Loucy (cell line): ENCODE measurements at regions not wholly inside any gene's neighbourhood (a gene's known extent, or its start where the extent isn't known, plus 50 kb on each side); places are given as distances from the start of the nearest gene placed in this dataset.

Experiments used
- H2AFZ ChIP-seq: fragments of 200-600 bp; sonication (generic); 2 replicates; pipeline ENCODE4 v1.6.0; 2016; ENCODE audit warnings: antibody characterized with exemption, mild to moderate bottlenecking, low read length, moderate library complexity
- H3F3A ChIP-seq: fragments of 200-600 bp; 2 replicates; pipeline ENCODE4 v1.6.0; 2016; ENCODE audit warnings: antibody characterized with exemption, low read depth, mild to moderate bottlenecking
- H3K27me3 ChIP-seq: fragments of 200-600 bp; sonication (generic); 2 replicates; pipeline ENCODE4 v1.6.1; 2014; ENCODE audit warnings: low read length, mild to moderate bottlenecking; ENCODE audit not compliant: insufficient read depth, poor library complexity, severe bottlenecking
- H3K36me3 ChIP-seq: fragments of 200-600 bp; sonication (generic); 2 replicates; pipeline ENCODE4 v1.6.1; 2016; ENCODE audit warnings: low read length; ENCODE audit not compliant: insufficient read depth
- H3K4me1 ChIP-seq: fragments of 200-600 bp; sonication (generic); 2 replicates; pipeline ENCODE4 v1.5.1; 2014; ENCODE audit warnings: low read length, mild to moderate bottlenecking; ENCODE audit not compliant: insufficient read depth, poor library complexity, severe bottlenecking
- H3K4me2 ChIP-seq: fragments of 200-600 bp; sonication (generic); 2 replicates; pipeline ENCODE4 v1.6.0; 2014; ENCODE audit warnings: antibody characterized with exemption, low read length, low read depth, mild to moderate bottlenecking; ENCODE audit not compliant: poor library complexity, severe bottlenecking
- H3K4me3 ChIP-seq: fragments of 200-600 bp; sonication (generic); 2 replicates; pipeline ENCODE4 v1.5.1; 2014; ENCODE audit warnings: low read length, mild to moderate bottlenecking, mixed read lengths; ENCODE audit not compliant: poor library complexity, severe bottlenecking
- H3K79me2 ChIP-seq: fragments of 200-600 bp; sonication (generic); 2 replicates; pipeline ENCODE4 v1.6.1; 2014; ENCODE audit warnings: low read length; ENCODE audit not compliant: insufficient read depth
- H3K9ac ChIP-seq: fragments of 200-600 bp; sonication (generic); 2 replicates; pipeline ENCODE4 v1.6.0; 2014; ENCODE audit warnings: mild to moderate bottlenecking, low read depth, low read length, moderate library complexity; ENCODE audit not compliant: poor library complexity, severe bottlenecking
- H3K9me2 ChIP-seq: fragments of 200-600 bp; sonication (generic); replicated peaks from 2 replicates; pipeline ENCODE4 v1.6.1; 2016; ENCODE audit warnings: low read depth, low read length, mixed read lengths
- H3K9me3 ChIP-seq: fragments of 200-600 bp; sonication (generic); 2 replicates; pipeline ENCODE4 v1.6.1; 2014; ENCODE audit warnings: mild to moderate bottlenecking, antibody characterized with exemption, low read length, low read depth; ENCODE audit not compliant: insufficient read depth
- H4K20me1 ChIP-seq: fragments of 200-600 bp; sonication (generic); 2 replicates; pipeline ENCODE4 v1.6.0; 2014; ENCODE audit warnings: antibody characterized with exemption, low read length, mild to moderate bottlenecking; ENCODE audit not compliant: insufficient read depth, poor library complexity, severe bottlenecking
- EZH2phosphoT487 ChIP-seq: fragments of 200-600 bp; IDR thresholded peaks from 2 replicates; pipeline ENCODE4 v1.6.1; 2018; ENCODE audit warnings: antibody characterized with exemption, mild to moderate bottlenecking, moderate library complexity, borderline replicate concordance
- TF ChIP-seq, protein P1 (sequence below): fragments of 200-600 bp; sonication (generic); conservative IDR thresholded peaks from 2 replicates; pipeline ENCODE4 v1.5.1; 2014; ENCODE audit warnings: mild to moderate bottlenecking, antibody characterized with exemption, low read length

DNA sequence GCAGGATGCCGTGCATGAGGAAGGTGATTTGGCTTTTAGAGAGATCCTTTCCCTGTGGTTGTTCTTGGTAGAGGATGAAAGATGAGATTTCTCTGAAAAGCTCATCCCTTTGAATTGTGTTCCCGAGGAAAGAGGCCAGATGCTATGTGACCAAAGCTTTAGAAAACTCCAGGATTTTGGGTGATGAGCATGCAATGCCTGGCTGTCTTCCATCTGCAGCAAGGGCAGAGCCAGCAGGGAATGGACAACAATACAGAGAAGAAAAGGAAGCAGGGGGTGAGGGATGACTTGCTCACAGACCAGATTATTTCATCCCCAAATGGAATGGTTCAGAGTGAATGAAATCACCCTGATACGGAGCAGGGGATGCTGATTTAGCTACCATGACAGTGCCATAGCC, 949.7 kb upstream of the EEF2KMT start:
- H3K27me3 ChIP-seq, result no peaks in the 10 kb centered on the region
- no peak overlapping the region for H3K4me3 ChIP-seq
- no peak overlapping the region for H2AFZ ChIP-seq
- no peaks in the 10 kb centered on the region for H4K20me1 ChIP-seq
- H3K9me2 ChIP-seq, result no peaks in the 10 kb centered on the region
- no peak overlapping the region for H3K9ac ChIP-seq
- no peaks in the 10 kb centered on the region for H3F3A ChIP-seq
- no peaks in the 10 kb centered on the region for H3K79me2 ChIP-seq
- H3K36me3 ChIP-seq, result no peaks in the 10 kb centered on the region
- H3K4me1 ChIP-seq, result no peaks in the 10 kb centered on the region
- H3K9me3 ChIP-seq, result no peaks in the 10 kb centered on the region
- TF ChIP-seq, protein P1, sequence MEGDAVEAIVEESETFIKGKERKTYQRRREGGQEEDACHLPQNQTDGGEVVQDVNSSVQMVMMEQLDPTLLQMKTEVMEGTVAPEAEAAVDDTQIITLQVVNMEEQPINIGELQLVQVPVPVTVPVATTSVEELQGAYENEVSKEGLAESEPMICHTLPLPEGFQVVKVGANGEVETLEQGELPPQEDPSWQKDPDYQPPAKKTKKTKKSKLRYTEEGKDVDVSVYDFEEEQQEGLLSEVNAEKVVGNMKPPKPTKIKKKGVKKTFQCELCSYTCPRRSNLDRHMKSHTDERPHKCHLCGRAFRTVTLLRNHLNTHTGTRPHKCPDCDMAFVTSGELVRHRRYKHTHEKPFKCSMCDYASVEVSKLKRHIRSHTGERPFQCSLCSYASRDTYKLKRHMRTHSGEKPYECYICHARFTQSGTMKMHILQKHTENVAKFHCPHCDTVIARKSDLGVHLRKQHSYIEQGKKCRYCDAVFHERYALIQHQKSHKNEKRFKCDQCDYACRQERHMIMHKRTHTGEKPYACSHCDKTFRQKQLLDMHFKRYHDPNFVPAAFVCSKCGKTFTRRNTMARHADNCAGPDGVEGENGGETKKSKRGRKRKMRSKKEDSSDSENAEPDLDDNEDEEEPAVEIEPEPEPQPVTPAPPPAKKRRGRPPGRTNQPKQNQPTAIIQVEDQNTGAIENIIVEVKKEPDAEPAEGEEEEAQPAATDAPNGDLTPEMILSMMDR, result no peak
- no peak for TF ChIP-seq EZH2phosphoT487
- no peak overlapping the region for H3K4me2 ChIP-seq

DNA sequence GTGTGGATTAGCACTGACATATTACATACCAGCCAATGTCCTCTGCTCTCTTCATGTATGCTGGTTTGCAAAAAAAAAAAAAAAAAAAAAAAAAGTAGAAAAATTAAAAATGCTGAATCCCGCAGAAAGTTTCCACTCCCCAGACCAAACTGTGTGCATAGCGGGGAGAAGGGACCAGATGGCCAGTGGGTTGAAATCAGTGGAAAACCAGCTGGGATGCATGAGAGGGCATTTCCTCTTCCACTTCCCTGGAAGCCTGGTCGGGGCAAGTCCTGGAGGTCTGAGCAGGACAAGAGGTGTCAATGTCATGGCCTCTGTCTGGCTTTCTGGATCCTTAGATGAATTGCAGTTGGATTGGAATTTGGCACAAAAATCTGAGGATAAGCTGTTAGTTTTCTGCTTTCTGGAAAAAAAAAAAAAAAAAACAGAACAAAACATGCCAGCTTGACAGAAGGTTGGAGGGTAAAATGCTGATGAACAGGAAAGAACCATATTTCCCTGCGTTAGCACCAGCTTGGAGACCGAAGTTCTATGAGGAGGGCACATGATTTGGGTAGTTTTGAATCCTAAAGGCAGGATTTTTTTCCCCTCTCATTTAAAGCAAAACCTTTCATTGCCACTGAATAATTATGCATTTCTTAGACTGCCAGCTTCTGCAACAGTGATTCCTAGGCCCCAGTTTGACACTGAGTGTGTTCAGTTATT, 941.5 kb upstream of the EEF2KMT start:
- TF ChIP-seq, protein P1, result no peak
- no peak for TF ChIP-seq EZH2phosphoT487
- H3K9me3 ChIP-seq, result no peaks in the 10 kb centered on the region
- H3K27me3 ChIP-seq, result no peaks in the 10 kb centered on the region
- no peaks in the 10 kb centered on the region for H3K4me1 ChIP-seq
- H3K79me2 ChIP-seq, result no peaks in the 10 kb centered on the region
- H3K9me2 ChIP-seq, result no peaks in the 10 kb centered on the region
- H2AFZ ChIP-seq, result no peak overlapping the region
- H3K4me2 ChIP-seq, result no peak overlapping the region
- no peak overlapping the region for H3K9ac ChIP-seq
- H3F3A ChIP-seq, result no peaks in the 10 kb centered on the region
- no peaks in the 10 kb centered on the region for H4K20me1 ChIP-seq
- no peak overlapping the region for H3K4me3 ChIP-seq
- no peaks in the 10 kb centered on the region for H3K36me3 ChIP-seq

DNA sequence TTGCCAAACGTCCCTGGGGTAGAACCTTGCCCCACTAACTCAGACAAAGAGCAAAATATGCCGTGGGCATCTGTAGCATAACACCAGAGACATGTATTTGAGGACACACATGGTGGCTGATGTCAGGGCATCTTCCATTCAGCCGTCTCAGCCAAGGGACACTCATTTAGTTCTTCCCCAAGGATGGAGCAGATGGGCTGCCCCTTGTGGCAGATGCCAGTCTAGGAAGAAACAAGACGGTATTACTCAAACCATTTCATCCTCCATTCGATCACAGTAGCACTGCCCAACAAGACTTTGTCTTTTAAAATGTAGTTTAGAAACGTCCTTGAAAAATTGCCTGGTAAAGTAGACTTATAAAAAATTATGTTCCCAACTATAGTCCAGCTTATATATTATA, 937.6 kb upstream of the EEF2KMT start:
- Histone ChIP-seq H3K4me1 (no peaks in the 10 kb centered on the region), H2AFZ (no peak overlapping the region), H3K79me2 (no peaks in the 10 kb centered on the region), H3F3A (no peaks in the 10 kb centered on the region), H3K9me2 (no peaks in the 10 kb centered on the region), H3K4me2 (no peak overlapping the region), H3K36me3 (no peaks in the 10 kb centered on the region), H3K9me3 (no peaks in the 10 kb centered on the region), H3K4me3 (no peak overlapping the region), H3K27me3 (no peaks in the 10 kb centered on the region), H4K20me1 (no peaks in the 10 kb centered on the region), H3K9ac (no peak overlapping the region)
- no peak for TF ChIP-seq EZH2phosphoT487
- TF ChIP-seq, protein P1, result no peak
